ENCODE measurements at regions not wholly inside any gene's neighbourhood (a gene's known extent, or its start where the extent isn't known, plus 50 kb on each side); places are given as distances from the start of the nearest gene placed in this dataset.
A peak's percentile ranks its signal among the peaks of the same experiment; 100 is the strongest.

DNA sequence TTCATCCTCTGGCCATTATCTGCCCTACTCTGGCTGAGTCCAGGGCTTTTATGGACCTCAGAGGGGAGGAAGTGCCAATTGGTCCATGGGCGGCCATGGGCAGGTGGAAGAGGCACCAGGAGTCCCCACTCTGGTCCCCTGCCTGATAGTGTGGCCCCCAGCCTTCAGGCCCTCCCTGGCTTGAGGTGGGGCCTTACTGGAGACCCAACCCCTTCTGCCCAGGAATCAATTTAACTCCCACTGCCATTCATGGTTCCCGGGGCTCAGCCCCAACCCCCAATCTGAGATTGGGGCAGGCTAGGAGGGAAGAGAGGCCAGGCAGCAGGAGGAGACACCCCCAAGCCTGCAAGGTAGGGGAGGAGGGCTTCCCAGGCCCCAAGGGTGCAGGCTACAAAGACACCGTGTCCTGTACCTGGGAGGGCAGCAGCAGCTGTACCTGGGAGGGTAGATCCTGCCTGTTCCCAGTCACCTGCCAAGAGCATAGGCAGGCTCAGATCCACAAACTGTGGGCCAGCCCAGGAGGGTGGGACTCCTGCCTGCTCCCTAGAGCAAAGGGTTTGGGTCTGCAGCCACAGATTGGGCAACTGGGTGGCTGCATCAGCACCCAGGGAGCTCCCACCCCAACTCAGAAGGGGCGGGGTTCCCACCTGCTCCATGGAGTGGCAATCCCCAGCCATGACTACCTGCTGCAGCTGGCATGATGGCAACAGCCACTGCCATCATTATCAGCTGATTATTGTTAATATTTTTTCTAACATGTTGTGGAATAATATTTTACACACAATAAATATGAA lies 1044.1 kb upstream of the B3GALT2 start:
- DNase-seq (ENCODE audit: extremely low spot score), result no peak
- CTCF ChIA-PET, result no interaction called here
- POLR2A ChIA-PET, result no interaction called here
- TF ChIP-seq, protein P1, sequence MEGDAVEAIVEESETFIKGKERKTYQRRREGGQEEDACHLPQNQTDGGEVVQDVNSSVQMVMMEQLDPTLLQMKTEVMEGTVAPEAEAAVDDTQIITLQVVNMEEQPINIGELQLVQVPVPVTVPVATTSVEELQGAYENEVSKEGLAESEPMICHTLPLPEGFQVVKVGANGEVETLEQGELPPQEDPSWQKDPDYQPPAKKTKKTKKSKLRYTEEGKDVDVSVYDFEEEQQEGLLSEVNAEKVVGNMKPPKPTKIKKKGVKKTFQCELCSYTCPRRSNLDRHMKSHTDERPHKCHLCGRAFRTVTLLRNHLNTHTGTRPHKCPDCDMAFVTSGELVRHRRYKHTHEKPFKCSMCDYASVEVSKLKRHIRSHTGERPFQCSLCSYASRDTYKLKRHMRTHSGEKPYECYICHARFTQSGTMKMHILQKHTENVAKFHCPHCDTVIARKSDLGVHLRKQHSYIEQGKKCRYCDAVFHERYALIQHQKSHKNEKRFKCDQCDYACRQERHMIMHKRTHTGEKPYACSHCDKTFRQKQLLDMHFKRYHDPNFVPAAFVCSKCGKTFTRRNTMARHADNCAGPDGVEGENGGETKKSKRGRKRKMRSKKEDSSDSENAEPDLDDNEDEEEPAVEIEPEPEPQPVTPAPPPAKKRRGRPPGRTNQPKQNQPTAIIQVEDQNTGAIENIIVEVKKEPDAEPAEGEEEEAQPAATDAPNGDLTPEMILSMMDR (IDR thresholded peaks at IDR 0.05; ENCODE audit: control extremely low read depth, extremely low read depth, low read depth, missing control alignments), result no peak

DNA sequence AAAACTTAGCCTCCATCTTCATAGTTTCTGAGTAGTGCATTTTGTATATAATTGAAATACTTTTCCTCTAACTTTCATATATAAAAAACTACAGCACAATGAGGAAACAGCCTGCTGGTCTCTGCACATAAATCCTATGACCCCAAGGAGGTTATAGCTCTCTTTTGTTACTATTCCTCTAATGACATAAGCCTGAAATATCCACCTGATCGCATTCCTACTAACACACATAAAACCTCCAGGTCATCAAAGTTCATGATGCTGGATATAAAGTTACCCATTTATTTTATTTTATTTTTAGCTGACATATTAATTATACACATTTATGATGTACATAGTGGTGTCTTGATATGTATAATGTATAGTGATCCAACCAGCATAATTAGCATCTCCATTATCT lies 1042.0 kb upstream of the B3GALT2 start:
- CTCF ChIA-PET, result interaction anchor here (1.2 kb wide), 1 partner anchor 12 kb away, joined by 5 read pairs; no protein-coding TSS in a partner anchor
- TF ChIP-seq, protein P1 (IDR thresholded peaks at IDR 0.05; ENCODE audit: control extremely low read depth, extremely low read depth, low read depth, missing control alignments), result no peak
- no peak for DNase-seq (ENCODE audit: extremely low spot score)
- POLR2A ChIA-PET, result no interaction called here

DNA sequence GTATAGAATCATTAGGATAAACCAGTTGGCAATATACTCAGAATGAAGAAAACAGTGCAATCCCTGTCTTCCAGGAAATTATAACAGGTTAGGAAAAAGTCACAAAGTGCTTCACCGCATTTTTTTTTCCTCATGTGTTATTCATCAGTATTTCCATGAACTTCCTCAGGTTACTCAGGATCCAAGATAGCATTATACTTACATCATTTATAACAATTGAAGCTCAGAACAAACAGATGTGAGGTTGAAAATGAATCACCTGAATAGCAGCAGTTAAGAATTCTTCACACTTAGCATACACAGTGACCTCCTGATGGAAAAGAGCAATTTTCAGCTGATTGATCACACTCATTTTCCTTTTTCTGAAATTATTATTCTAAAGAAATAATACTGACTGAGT lies 1040.7 kb upstream of the B3GALT2 start:
- no peak for DNase-seq (ENCODE audit: extremely low spot score)
- CTCF ChIA-PET, result interaction anchor here (1.2 kb wide), 1 partner anchor 11 kb away, joined by 5 read pairs; no protein-coding TSS in a partner anchor
- TF ChIP-seq, protein P1 (IDR thresholded peaks at IDR 0.05; ENCODE audit: control extremely low read depth, extremely low read depth, low read depth, missing control alignments), result no peak
- POLR2A ChIA-PET, result no interaction called here

DNA sequence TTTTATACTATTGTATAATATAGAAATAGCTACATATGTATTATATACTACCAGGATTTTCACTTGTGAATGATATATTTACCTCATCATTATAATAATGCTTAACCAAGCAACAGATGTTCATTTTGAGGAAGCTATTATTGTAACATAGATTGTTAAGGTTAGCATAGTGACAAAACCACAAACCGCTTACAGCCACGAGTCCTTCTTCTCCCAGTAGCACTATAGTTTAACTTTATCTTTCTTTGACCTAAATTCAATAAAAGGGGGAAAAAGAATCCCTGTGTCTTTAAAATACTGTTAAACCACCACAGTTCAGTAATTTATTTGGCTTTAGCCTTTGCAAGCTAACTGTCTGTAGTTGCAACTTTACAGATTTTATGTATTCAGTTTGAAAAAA lies 1039.4 kb upstream of the B3GALT2 start:
- ChIA-PET POLR2A (no interaction called here), CTCF (interaction anchor here (1.1 to 1.3 kb wide), 2 partner anchors 11 to 30 kb away, joined by 3 to 4 read pairs; no protein-coding TSS in a partner anchor)
- TF ChIP-seq, protein P1 (IDR thresholded peaks at IDR 0.05; ENCODE audit: control extremely low read depth, extremely low read depth, low read depth, missing control alignments), result no peak
- peak; percentile 11 for DNase-seq (ENCODE audit: extremely low spot score)

DNA sequence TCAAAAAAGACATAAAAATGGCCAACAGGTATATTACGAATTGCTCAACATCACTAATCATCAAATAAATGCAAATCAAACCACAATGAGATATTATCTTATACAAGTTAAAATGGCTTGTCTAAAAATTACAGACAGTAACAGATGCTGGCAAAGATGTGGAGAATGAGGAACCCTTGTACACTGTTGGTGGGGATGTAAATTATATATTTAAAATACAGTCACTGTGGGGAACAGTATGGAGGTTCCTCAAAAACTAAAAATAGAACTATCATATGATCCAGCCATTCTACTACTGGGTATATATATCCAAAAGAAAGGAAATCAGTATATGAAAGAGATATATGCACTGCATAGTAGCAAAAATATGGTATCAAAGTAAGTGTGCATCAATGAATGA lies 1037.2 kb upstream of the B3GALT2 start:
- POLR2A ChIA-PET, result no interaction called here
- DNase-seq (ENCODE audit: extremely low spot score), result no peak
- CTCF ChIA-PET, result no interaction called here
- TF ChIP-seq, protein P1 (IDR thresholded peaks at IDR 0.05; ENCODE audit: control extremely low read depth, extremely low read depth, low read depth, missing control alignments), result no peak

DNA sequence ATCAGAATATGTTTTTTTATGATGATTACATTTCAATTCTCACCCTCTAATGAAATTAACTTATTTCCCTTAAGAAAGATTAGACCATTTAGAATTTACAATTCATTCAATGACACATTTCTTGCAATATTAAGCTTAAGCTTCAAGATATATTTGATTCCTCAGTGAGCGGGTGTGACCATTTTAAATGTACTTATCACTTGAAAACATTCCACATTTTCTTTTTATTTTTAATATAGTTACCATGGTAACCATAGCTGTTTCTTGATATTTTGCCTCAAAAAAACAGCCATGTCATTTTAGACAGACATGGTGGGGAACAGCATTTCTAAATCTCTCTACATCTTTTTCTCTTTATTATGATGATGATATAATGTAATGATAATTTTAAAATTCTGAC lies 1029.0 kb upstream of the B3GALT2 start:
- ChIA-PET CTCF (interaction anchor here (1.3 kb wide), 1 partner anchor 13 kb away, joined by 5 read pairs; no protein-coding TSS in a partner anchor), POLR2A (no interaction called here)
- DNase-seq (ENCODE audit: extremely low spot score), result no peak
- TF ChIP-seq, protein P1 (IDR thresholded peaks at IDR 0.05; ENCODE audit: control extremely low read depth, extremely low read depth, low read depth, missing control alignments), result no peak

Measured in GM10248 (cell line).